ENCODE measurements at regions not wholly inside any gene's neighbourhood (a gene's known extent, or its start where the extent isn't known, plus 50 kb on each side); places are given as distances from the start of the nearest gene placed in this dataset.
"Not testable (repeated sequence)": the region's sequence is repeated elsewhere in the genome, so short reads cannot be mapped to it uniquely, and the experiment has no call there.

GRCh38 chr7:25459057-25459456, 230.8 kb upstream of the NPVF start:
- Mint-ChIP-seq H3K9me3 (no peaks in the 10 kb centered on the region), H3K27me3 (peaks cover 26% of the 10 kb centered on the region), H3K4me3 (no peak overlapping the region), H3K36me3 (no peaks in the 10 kb centered on the region), H3K4me1 (no peaks in the 10 kb centered on the region), H3K27ac (no peak overlapping the region)
- DNase-seq, result no peak

- no peak for DNase-seq
- H3K9me3 Mint-ChIP-seq, result no peaks in the 10 kb centered on the region
- H3K27ac Mint-ChIP-seq, result no peak overlapping the region
- no peaks in the 10 kb centered on the region for H3K4me1 Mint-ChIP-seq
- H3K36me3 Mint-ChIP-seq, result no peaks in the 10 kb centered on the region
- H3K4me3 Mint-ChIP-seq, result no peak overlapping the region
- H3K27me3 Mint-ChIP-seq, result peaks cover 30% of the 10 kb centered on the region
Measured at GRCh38 chr7:25460433-25460832, 232.1 kb upstream of the NPVF start.

DNA sequence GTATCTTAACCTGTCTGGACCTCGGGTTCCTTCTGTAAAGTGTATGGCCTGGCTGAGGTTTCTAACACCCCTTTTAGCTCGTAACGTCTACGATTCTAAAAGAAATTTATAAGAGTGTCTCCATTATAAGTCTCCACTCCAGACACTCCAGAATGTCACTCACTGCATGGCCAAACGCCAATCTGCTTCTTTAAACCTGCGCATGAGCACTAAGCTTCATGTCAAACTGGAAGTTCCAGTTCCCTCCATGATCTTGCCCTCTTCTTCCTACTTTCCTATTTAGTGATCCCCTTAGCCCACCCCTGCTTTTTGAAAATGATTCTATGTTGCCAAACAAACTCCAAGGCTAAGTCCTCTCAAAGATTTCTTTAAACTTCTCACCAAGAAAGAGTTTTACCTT, 241.4 kb upstream of the NPVF start:
- Mint-ChIP-seq H3K27me3 (peaks cover 9% of the 10 kb centered on the region), H3K27ac (no peak overlapping the region), H3K36me3 (no peaks in the 10 kb centered on the region), H3K4me3 (no peak overlapping the region), H3K9me3 (no peaks in the 10 kb centered on the region), H3K4me1 (no peaks in the 10 kb centered on the region)
- no peak for DNase-seq

GRCh38 chr7:25476863-25477499, 248.7 kb upstream of the NPVF start:
- Mint-ChIP-seq H3K36me3 (no peaks in the 10 kb centered on the region), H3K27ac (no peak overlapping the region), H3K4me3 (no peak overlapping the region), H3K27me3 (peaks cover 10% of the 10 kb centered on the region), H3K9me3 (no peaks in the 10 kb centered on the region), H3K4me1 (no peaks in the 10 kb centered on the region)
- no peak for DNase-seq

- H3K27ac Mint-ChIP-seq, H3K27me3 Mint-ChIP-seq, H3K36me3 Mint-ChIP-seq, H3K9me3 Mint-ChIP-seq, DNase-seq, H3K4me3 Mint-ChIP-seq, H3K4me1 Mint-ChIP-seq: not testable (repeated sequence)
Measured at GRCh38 chr7:25478221-25478620, 249.9 kb upstream of the NPVF start.

- DNase-seq, result no peak
- H3K27ac Mint-ChIP-seq, result no peak overlapping the region
- H3K4me3 Mint-ChIP-seq, result no peak overlapping the region
- no peaks in the 10 kb centered on the region for H3K9me3 Mint-ChIP-seq
- no peaks in the 10 kb centered on the region for H3K4me1 Mint-ChIP-seq
- no peaks in the 10 kb centered on the region for H3K36me3 Mint-ChIP-seq
- peaks cover 3% of the 10 kb centered on the region for H3K27me3 Mint-ChIP-seq
Measured at GRCh38 chr7:25478925-25479324, 250.6 kb upstream of the NPVF start.

DNA sequence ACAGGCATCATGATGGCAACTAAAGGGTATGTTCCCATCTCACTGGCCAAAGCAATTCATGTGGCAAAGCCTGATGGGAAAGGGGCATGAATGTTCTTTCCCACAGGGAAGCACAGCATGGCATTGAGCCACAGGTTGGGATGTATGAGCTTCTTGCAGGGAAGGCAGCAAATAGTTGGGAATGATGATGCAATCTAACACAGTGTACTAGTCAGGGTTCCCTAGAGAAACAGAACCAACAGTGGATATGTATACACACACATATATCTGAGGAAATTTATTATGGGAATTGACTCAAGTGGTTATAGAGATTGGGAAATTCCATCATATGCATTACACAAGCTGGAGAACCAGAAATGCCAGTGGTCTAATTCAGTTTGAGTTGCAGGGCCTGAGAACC, 253.6 kb upstream of the NPVF start:
- Mint-ChIP-seq H3K27ac (no peak overlapping the region), H3K36me3 (no peaks in the 10 kb centered on the region), H3K4me1 (no peaks in the 10 kb centered on the region), H3K9me3 (no peaks in the 10 kb centered on the region), H3K4me3 (no peak overlapping the region), H3K27me3 (no peaks in the 10 kb centered on the region)
- DNase-seq, result no peak

- Mint-ChIP-seq H3K27me3 (no peaks in the 10 kb centered on the region), H3K27ac (no peak overlapping the region), H3K4me1 (no peaks in the 10 kb centered on the region), H3K4me3 (no peak overlapping the region), H3K9me3 (no peaks in the 10 kb centered on the region), H3K36me3 (no peaks in the 10 kb centered on the region)
- no peak for DNase-seq
Measured at GRCh38 chr7:25482631-25483030, 254.3 kb upstream of the NPVF start.

- H3K9me3 Mint-ChIP-seq, result no peaks in the 10 kb centered on the region
- no peaks in the 10 kb centered on the region for H3K4me1 Mint-ChIP-seq
Measured at GRCh38 chr7:25485026-25485425, 256.7 kb upstream of the NPVF start.

GRCh38 chr7:25486656-25487055, 258.4 kb upstream of the NPVF start:
- Mint-ChIP-seq H3K4me3 (no peak overlapping the region), H3K36me3 (no peaks in the 10 kb centered on the region), H3K9me3 (no peaks in the 10 kb centered on the region), H3K27me3 (no peaks in the 10 kb centered on the region), H3K4me1 (no peaks in the 10 kb centered on the region), H3K27ac (no peak overlapping the region)
- no peak for DNase-seq

More at GRCh38 chr7:25485026-25485425, 256.7 kb upstream of the NPVF start:
- no peak overlapping the region for H3K27ac Mint-ChIP-seq
- no peaks in the 10 kb centered on the region for H3K27me3 Mint-ChIP-seq
- no peaks in the 10 kb centered on the region for H3K36me3 Mint-ChIP-seq
- no peak for DNase-seq
- H3K4me3 Mint-ChIP-seq, result no peak overlapping the region

GRCh38 chr7:25493805-25494366, 265.6 kb upstream of the NPVF start:
- no peaks in the 10 kb centered on the region for H3K36me3 Mint-ChIP-seq
- no peak overlapping the region for H3K27ac Mint-ChIP-seq
- DNase-seq, result no peak
- H3K27me3 Mint-ChIP-seq, result no peaks in the 10 kb centered on the region
- H3K4me1 Mint-ChIP-seq, result peaks cover 8% of the 10 kb centered on the region
- H3K4me3 Mint-ChIP-seq, result no peak overlapping the region
- no peaks in the 10 kb centered on the region for H3K9me3 Mint-ChIP-seq

DNA sequence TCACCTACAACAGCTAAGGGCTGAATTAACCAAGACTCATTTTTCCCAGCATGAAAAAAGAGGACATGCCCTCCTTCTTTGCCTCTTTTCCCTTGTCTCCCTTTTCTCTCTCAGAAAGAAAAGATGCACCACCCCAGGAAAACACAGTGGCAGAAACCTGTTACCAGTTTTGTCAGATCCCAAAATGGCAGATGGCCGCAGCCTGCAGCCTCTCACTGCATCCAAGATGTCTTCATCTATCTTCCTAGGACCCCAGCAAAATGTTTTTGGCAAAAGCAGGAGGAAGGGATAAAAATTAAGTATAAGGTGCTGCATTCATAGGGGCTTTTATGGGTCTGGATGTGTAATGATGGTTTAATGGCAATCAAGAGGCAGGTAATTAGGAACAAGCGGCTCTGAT, 266.6 kb upstream of the NPVF start:
- H3K27ac Mint-ChIP-seq, result no peak overlapping the region
- H3K9me3 Mint-ChIP-seq, result no peaks in the 10 kb centered on the region
- peaks cover 8% of the 10 kb centered on the region for H3K4me1 Mint-ChIP-seq
- DNase-seq, result no peak
- H3K36me3 Mint-ChIP-seq, result no peaks in the 10 kb centered on the region
- H3K27me3 Mint-ChIP-seq, result no peaks in the 10 kb centered on the region
- no peak overlapping the region for H3K4me3 Mint-ChIP-seq

- H3K36me3 Mint-ChIP-seq, result no peaks in the 10 kb centered on the region
- H3K4me3 Mint-ChIP-seq, result no peak overlapping the region
- peaks cover 8% of the 10 kb centered on the region for H3K4me1 Mint-ChIP-seq
- DNase-seq, result no peak
- H3K27me3 Mint-ChIP-seq, result no peaks in the 10 kb centered on the region
- H3K27ac Mint-ChIP-seq, result no peak overlapping the region
- no peaks in the 10 kb centered on the region for H3K9me3 Mint-ChIP-seq
Measured at GRCh38 chr7:25495342-25496250, 267.3 kb upstream of the NPVF start.

- H3K36me3 Mint-ChIP-seq, result no peaks in the 10 kb centered on the region
- no peaks in the 10 kb centered on the region for H3K9me3 Mint-ChIP-seq
- H3K27ac Mint-ChIP-seq, result peak overlapping the region; percentile 78
- peaks cover 8% of the 10 kb centered on the region for H3K4me1 Mint-ChIP-seq
- DNase-seq, result no peak
- peak overlapping the region; percentile 67 for H3K4me3 Mint-ChIP-seq
- H3K27me3 Mint-ChIP-seq, result no peaks in the 10 kb centered on the region
Measured at GRCh38 chr7:25496476-25497368, 268.4 kb upstream of the NPVF start.

DNA sequence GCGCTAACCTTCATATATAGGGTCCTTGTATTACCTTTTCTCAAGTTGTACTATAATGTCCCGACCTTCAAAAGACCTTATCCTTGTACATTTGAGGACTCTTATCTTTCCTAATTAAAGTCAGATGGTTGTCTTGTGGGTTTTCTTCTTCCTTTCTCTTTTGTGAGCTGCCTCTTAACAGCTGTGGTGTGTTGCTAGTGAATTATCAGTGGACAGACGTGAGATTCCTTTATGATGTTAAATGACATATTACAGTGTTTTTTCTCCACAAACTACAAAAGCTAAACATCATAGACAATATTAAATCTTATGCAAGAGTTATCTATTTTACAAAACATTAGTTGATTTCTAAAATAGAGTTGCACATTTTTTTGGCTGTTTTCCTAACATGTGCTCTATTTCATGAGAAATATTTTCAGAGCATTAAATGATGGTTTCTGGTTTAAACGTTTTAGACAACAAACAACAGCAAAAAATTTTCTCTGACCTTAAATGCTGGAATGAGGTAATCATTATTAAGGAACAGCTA, 272.2 kb upstream of the NPVF start:
- H3K4me1 Mint-ChIP-seq, result peaks cover 8% of the 10 kb centered on the region
- no peak for DNase-seq
- H3K27me3 Mint-ChIP-seq, result no peaks in the 10 kb centered on the region
- no peaks in the 10 kb centered on the region for H3K9me3 Mint-ChIP-seq
- no peak overlapping the region for H3K27ac Mint-ChIP-seq
- no peaks in the 10 kb centered on the region for H3K36me3 Mint-ChIP-seq
- H3K4me3 Mint-ChIP-seq, result no peak overlapping the region
